ENCODE measurements at regions not wholly inside any gene's neighbourhood (a gene's known extent, or its start where the extent isn't known, plus 50 kb on each side); places are given as distances from the start of the nearest gene placed in this dataset.

DNA sequence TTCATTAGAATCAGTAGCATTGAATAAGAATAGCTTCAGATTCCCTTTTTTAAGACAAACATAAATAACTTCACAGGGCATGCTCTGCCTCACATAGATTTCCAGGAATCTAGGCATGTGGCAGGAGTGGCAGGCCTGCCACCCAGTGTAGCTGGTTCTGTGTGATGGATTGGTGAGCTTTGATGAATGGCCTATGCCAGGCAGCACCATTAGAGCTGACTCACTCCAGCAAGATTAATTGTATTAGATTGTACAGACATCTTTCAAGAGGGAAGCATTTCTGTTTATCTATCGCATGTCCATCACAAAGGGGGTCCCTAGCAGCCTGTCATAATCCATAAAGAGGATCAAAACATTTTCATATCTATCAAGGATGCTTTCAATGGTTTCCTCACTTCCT lies 71.9 kb downstream of the NAA11 start:
- Histone ChIP-seq H3K9ac (ENCODE audit: low read depth in 2 of 2, low read length in 2 of 2) (no peak overlapping the region), H3K9me3 (no peaks in the 10 kb centered on the region), H3K4me3 (no peak overlapping the region), H3K27me3 (no peaks in the 10 kb centered on the region), H3K27ac (no peak overlapping the region), H3K4me1 (no peaks in the 10 kb centered on the region), H3K36me3 (no peaks in the 10 kb centered on the region)
- intact Hi-C loops (cut with DNase I): loop anchor here (10.0 kb wide), 1 partner anchor 321 kb away; no protein-coding TSS in a partner anchor
- TF ChIP-seq, protein P1, sequence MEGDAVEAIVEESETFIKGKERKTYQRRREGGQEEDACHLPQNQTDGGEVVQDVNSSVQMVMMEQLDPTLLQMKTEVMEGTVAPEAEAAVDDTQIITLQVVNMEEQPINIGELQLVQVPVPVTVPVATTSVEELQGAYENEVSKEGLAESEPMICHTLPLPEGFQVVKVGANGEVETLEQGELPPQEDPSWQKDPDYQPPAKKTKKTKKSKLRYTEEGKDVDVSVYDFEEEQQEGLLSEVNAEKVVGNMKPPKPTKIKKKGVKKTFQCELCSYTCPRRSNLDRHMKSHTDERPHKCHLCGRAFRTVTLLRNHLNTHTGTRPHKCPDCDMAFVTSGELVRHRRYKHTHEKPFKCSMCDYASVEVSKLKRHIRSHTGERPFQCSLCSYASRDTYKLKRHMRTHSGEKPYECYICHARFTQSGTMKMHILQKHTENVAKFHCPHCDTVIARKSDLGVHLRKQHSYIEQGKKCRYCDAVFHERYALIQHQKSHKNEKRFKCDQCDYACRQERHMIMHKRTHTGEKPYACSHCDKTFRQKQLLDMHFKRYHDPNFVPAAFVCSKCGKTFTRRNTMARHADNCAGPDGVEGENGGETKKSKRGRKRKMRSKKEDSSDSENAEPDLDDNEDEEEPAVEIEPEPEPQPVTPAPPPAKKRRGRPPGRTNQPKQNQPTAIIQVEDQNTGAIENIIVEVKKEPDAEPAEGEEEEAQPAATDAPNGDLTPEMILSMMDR (IDR thresholded peaks at IDR 0.05): no peak
- DNase-seq: no peak

DNA sequence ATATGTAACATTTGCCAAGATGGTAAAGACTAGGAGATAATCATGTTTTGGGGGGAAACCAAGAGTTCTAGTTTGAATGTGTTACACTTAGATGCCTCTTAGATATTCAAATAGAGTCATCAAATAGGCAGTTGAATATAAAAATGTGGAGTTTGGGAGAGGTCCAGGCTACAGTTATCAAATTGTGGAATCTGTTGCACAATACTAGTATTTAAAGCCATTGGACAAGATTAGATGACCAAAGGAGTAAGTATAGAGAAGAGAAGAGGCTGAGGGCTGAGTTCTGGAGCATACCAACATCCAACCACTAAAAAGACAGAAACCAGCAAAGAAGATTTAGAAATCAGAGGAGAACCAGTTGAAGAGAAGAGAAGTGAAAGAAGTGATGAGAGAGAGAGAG lies 72.7 kb downstream of the NAA11 start:
- DNase-seq: no peak
- no peaks in the 10 kb centered on the region for H3K4me1 ChIP-seq
- TF ChIP-seq, protein P1 (IDR thresholded peaks at IDR 0.05): no peak
- H3K9me3 ChIP-seq: no peaks in the 10 kb centered on the region
- H3K4me3 ChIP-seq: no peak overlapping the region
- no peak overlapping the region for H3K27ac ChIP-seq
- H3K9ac ChIP-seq (ENCODE audit: low read depth in 2 of 2, low read length in 2 of 2): no peak overlapping the region
- intact Hi-C loops (cut with DNase I): loop anchor here (10.0 kb wide), 1 partner anchor 322 kb away; no protein-coding TSS in a partner anchor
- H3K36me3 ChIP-seq: no peaks in the 10 kb centered on the region
- H3K27me3 ChIP-seq: no peaks in the 10 kb centered on the region

DNA sequence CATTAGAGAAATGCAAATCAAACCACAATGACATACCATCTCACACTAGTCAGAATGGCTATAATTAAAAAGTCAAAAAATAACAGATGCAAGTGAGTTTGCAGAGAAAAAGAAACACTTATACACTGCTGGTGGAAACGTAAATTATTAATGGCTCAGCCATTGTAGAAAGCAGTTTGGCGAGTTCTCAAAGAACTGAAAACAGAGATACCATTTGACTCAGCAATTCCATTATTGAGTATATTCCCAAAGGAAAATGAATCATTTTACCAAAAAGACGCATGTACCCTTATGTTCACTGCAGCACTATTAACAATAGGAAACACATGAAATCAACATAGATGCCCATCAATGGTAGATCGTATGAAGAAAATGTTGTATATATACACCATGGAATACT lies 75.0 kb downstream of the NAA11 start:
- Histone ChIP-seq H3K36me3 (no peaks in the 10 kb centered on the region), H3K9me3 (no peaks in the 10 kb centered on the region), H3K4me3 (no peak overlapping the region), H3K4me1 (no peaks in the 10 kb centered on the region), H3K27me3 (no peaks in the 10 kb centered on the region), H3K9ac (ENCODE audit: low read depth in 2 of 2, low read length in 2 of 2) (no peak overlapping the region), H3K27ac (no peak overlapping the region)
- no peak for DNase-seq
- intact Hi-C loops (cut with DNase I): loop anchor here (10.0 kb wide), 1 partner anchor 324 kb away; no protein-coding TSS in a partner anchor
- TF ChIP-seq, protein P1 (IDR thresholded peaks at IDR 0.05): no peak

DNA sequence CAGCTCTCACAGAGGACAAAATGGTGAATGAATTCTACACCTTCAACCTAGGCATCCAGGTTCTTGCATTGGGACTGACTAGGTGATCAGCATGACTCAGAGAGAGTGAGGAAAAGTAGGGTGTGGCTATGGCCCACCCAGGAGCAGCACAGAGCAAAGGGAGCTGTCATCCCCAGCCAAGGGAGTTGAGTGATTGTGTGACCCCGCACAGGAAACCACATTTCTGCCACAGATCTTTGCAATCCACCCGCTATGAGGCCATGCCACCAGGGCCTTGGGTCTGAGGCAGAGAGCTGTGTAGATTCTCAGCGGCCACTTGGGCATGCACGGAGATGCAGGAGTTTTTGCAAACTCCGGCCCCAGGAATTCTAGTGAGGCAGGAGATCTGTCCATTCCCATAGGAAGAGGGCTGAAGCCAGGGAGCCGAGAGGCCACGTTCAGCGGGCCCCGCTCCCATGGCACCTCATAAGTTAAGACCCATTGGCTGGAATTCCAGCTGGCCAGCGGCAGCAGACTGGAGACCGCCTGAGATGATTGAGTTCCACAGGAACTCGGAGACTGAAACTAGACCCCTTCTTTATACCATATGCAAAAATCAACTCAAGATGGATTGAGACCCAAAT lies 75.9 kb downstream of the NAA11 start:
- Histone ChIP-seq H3K27ac (no peak overlapping the region), H3K9ac (ENCODE audit: low read depth in 2 of 2, low read length in 2 of 2) (no peak overlapping the region), H3K36me3 (no peaks in the 10 kb centered on the region), H3K27me3 (no peaks in the 10 kb centered on the region), H3K9me3 (no peaks in the 10 kb centered on the region), H3K4me3 (no peak overlapping the region), H3K4me1 (no peaks in the 10 kb centered on the region)
- no peak for DNase-seq
- TF ChIP-seq, protein P1 (IDR thresholded peaks at IDR 0.05): no peak
- intact Hi-C loops (cut with DNase I): loop anchor here (10.0 kb wide), 1 partner anchor 325 kb away; no protein-coding TSS in a partner anchor

DNA sequence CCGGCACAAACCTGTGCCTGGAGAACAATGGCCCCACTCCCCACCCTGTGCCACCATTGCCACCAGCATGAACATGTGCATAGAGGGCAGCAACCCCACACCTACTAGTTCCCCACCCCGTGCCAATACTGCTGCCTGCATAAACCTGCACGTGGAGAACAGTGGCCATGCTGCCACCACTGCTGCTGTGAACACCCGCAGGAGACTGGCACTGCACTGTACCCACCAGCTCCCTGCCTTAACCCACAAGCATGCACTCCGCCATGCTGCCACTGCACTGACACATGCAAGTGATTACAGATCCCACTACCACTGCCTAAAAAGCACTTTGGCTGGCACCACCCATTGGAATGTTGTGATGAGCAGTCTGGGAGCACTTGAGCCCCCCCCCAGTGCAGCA lies 77.3 kb downstream of the NAA11 start:
- intact Hi-C loops (cut with DNase I): no loop called here
- DNase-seq: no peak
- H3K36me3 ChIP-seq: no peaks in the 10 kb centered on the region
- TF ChIP-seq, protein P1 (IDR thresholded peaks at IDR 0.05): no peak
- no peak overlapping the region for H3K27ac ChIP-seq
- no peak overlapping the region for H3K4me3 ChIP-seq
- H3K27me3 ChIP-seq: no peaks in the 10 kb centered on the region
- H3K4me1 ChIP-seq: no peaks in the 10 kb centered on the region
- H3K9ac ChIP-seq (ENCODE audit: low read depth in 2 of 2, low read length in 2 of 2): no peak overlapping the region
- no peaks in the 10 kb centered on the region for H3K9me3 ChIP-seq

Data from colonic mucosa (tissue), 4 donors.